ENCODE measurements at regions not wholly inside any gene's neighbourhood (a gene's known extent, or its start where the extent isn't known, plus 50 kb on each side); places are given as distances from the start of the nearest gene placed in this dataset.

- TF ChIP-seq ZNF282 (IDR thresholded peaks at IDR 0.05; ENCODE audit: partially characterized antibody) (no peak), REST (IDR thresholded peaks at IDR 0.05; ENCODE audit: borderline replicate concordance in 1 of 2, low read depth in 1 of 2, low read length in 2 of 2) (no peak), RAD51 (IDR thresholded peaks at IDR 0.05; ENCODE audit: borderline replicate concordance) (no peak), DMAP1 (CRISPR knock-in tag; IDR thresholded peaks at IDR 0.05) (no peak), ZFP62 (CRISPR knock-in tag; IDR thresholded peaks at IDR 0.05) (no peak), ZNF121 (CRISPR knock-in tag; IDR thresholded peaks at IDR 0.05) (no peak), HHEX (CRISPR knock-in tag; IDR thresholded peaks at IDR 0.05) (no peak), ZNF672 (CRISPR knock-in tag; IDR thresholded peaks at IDR 0.05) (no peak), ZNF431 (CRISPR knock-in tag; IDR thresholded peaks at IDR 0.05; ENCODE audit: borderline replicate concordance, low read depth) (no peak), SP2 (CRISPR knock-in tag; IDR thresholded peaks at IDR 0.05) (no peak)
- TF ChIP-seq, protein P1, sequence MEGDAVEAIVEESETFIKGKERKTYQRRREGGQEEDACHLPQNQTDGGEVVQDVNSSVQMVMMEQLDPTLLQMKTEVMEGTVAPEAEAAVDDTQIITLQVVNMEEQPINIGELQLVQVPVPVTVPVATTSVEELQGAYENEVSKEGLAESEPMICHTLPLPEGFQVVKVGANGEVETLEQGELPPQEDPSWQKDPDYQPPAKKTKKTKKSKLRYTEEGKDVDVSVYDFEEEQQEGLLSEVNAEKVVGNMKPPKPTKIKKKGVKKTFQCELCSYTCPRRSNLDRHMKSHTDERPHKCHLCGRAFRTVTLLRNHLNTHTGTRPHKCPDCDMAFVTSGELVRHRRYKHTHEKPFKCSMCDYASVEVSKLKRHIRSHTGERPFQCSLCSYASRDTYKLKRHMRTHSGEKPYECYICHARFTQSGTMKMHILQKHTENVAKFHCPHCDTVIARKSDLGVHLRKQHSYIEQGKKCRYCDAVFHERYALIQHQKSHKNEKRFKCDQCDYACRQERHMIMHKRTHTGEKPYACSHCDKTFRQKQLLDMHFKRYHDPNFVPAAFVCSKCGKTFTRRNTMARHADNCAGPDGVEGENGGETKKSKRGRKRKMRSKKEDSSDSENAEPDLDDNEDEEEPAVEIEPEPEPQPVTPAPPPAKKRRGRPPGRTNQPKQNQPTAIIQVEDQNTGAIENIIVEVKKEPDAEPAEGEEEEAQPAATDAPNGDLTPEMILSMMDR (CRISPR knock-in tag; IDR thresholded peaks at IDR 0.05) = no peak
Measured at GRCh38 chr15:96948981-96949380, 618.5 kb downstream of the NR2F2 start.

Data from HepG2 (cell line).